Activated CD4-positive, alpha-beta memory T cell treated with anti-CD3 and anti-CD28 coated beads, Interleukin-2, amount 10 ng/mL, durations not matched to agents 7 days and 5 days (primary cell): ENCODE measurements at regions not wholly inside any gene's neighbourhood (a gene's known extent, or its start where the extent isn't known, plus 50 kb on each side); places are given as distances from the start of the nearest gene placed in this dataset.
A peak's percentile ranks its signal among the peaks of the same experiment; 100 is the strongest.

Experiments used
- CTCF ChIA-PET: fragments of 350-600 bp; sonication (Branson Sonifier 250); formaldehyde crosslinking; loops from one replicate; lab custom pipeline; 2021; ENCODE audit warnings: antibody characterized with exemption, inconsistent platforms; lab: Charles Lee
- POLR2A ChIA-PET: fragments of 350-600 bp; sonication (Branson Sonifier 250); formaldehyde crosslinking; loops from one replicate; lab custom pipeline; 2021; ENCODE audit warnings: antibody characterized with exemption; lab: Charles Lee
- DNase-seq: peaks from one replicate; pipeline ENCODE4 v3.0.0-alpha.2; 2020
- H3K27ac Mint-ChIP-seq: one replicate; pipeline ENCODE4 v1.8.0; 2021; ENCODE audit warnings: mild to moderate bottlenecking, mixed read lengths
- H3K27me3 Mint-ChIP-seq: one replicate; pipeline ENCODE4 v1.8.0; 2021; ENCODE audit warnings: mixed read lengths
- H3K36me3 Mint-ChIP-seq: one replicate; pipeline ENCODE4 v1.8.0; 2021; ENCODE audit warnings: low read depth, mixed read lengths
- H3K4me1 Mint-ChIP-seq: one replicate; pipeline ENCODE4 v1.8.0; 2021; ENCODE audit warnings: mixed read lengths
- H3K4me3 Mint-ChIP-seq: one replicate; pipeline ENCODE4 v1.8.0; 2021; ENCODE audit warnings: mild to moderate bottlenecking, mixed read lengths
- H3K9me3 Mint-ChIP-seq: one replicate; pipeline ENCODE4 v1.8.0; 2021; ENCODE audit warnings: mixed read lengths

- Mint-ChIP-seq H3K4me3 (no peak overlapping the region), H3K4me1 (peaks cover 30% of the 10 kb centered on the region), H3K27ac (no peak overlapping the region), H3K9me3 (peaks cover 2% of the 10 kb centered on the region), H3K36me3 (peaks cover 10% of the 10 kb centered on the region), H3K27me3 (peaks cover 10% of the 10 kb centered on the region)
- DNase-seq, result no peak
- POLR2A ChIA-PET, result no interaction called here
- CTCF ChIA-PET, result no interaction called here
Measured at GRCh38 chrX:20459410-20460350, 193.0 kb upstream of the RPS6KA3 start.

DNA sequence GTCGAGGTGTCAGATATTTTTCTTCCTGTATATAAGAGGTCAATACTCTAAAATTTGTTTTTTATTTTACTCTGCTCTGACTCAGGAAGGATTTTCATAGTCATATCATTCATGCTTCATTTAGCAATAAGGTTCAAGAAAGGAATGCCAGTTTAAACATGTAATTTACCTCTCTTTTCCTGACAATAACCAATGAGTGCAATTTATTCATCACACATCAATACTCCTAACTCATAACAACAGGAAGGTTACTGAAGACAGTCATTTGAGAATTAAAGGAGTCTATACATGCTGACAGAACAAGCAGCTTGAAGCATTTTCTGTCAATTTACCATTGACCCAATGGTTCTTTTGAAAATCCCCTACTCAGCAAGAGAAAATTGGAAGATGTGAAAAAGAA lies 190.3 kb upstream of the RPS6KA3 start:
- peaks cover 50% of the 10 kb centered on the region for H3K4me1 Mint-ChIP-seq
- ChIA-PET CTCF (no interaction called here), POLR2A (no interaction called here)
- no peak overlapping the region for H3K27ac Mint-ChIP-seq
- peaks cover 10% of the 10 kb centered on the region for H3K36me3 Mint-ChIP-seq
- H3K27me3 Mint-ChIP-seq, result peaks cover 10% of the 10 kb centered on the region
- H3K9me3 Mint-ChIP-seq, result no peaks in the 10 kb centered on the region
- H3K4me3 Mint-ChIP-seq, result no peak overlapping the region
- no peak for DNase-seq

DNA sequence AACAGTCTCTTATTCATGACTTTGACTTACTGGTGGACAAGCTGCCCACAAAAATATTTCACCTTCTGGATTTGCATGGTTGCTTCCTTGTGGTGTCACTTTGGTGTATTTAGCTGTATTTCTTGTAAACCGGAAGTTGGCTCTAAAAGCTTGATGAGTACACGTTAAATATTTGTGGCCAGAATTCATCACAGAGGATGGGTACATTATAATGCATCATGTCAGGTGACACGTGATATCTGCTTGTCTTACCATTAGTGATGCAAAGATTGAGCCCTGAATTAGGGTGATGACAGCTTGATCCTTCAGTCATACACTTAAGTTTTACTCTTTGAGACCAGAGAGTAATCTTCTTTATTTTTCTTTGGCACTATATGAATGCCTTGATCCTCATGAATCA lies 188.3 kb upstream of the RPS6KA3 start:
- Mint-ChIP-seq H3K36me3 (peaks cover 10% of the 10 kb centered on the region), H3K4me1 (peaks cover 53% of the 10 kb centered on the region), H3K27ac (no peak overlapping the region), H3K4me3 (no peak overlapping the region), H3K27me3 (peaks cover 4% of the 10 kb centered on the region), H3K9me3 (peaks cover 5% of the 10 kb centered on the region)
- ChIA-PET CTCF (interaction anchor here (1.1 kb wide), 1 partner anchor 550 kb away, joined by 4 read pairs; no protein-coding TSS in a partner anchor), POLR2A (interaction anchor here (3.3 kb wide), 1 partner anchor 62 kb away, joined by 15 read pairs; no protein-coding TSS in a partner anchor)
- DNase-seq, result no peak

GRCh38 chrX:20454117-20454516 lies 187.4 kb upstream of the RPS6KA3 start:
- DNase-seq, result no peak
- POLR2A ChIA-PET, result interaction anchor here (1.1 to 3.3 kb wide), 2 partner anchors 39 to 62 kb away, joined by 3 to 15 read pairs; no protein-coding TSS in a partner anchor

DNA sequence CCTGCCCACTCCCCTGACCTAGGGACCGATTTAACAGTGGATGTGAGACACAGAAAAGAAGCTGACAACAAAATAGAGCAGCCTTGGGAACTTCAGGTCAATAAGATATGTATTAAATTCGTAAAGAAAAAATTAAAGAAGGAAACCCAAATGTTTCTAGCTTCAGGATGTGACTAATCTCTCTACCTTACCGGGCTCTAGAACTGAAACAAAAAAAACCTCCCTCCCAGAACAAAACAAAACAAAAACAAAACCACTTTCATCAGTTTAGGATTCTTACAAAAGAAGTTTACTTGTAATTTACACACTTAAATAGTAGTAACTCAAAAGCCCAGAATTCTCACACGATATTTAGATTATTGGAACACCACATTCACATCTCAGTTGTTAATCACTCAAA lies 185.8 kb upstream of the RPS6KA3 start:
- CTCF ChIA-PET, result interaction anchor here (0.6 to 1.2 kb wide), 2 partner anchors 15 to 199 kb away, joined by 4 read pairs; no protein-coding TSS in a partner anchor
- peaks cover 51% of the 10 kb centered on the region for H3K4me1 Mint-ChIP-seq

More at GRCh38 chrX:20454117-20454516, 187.4 kb upstream of the RPS6KA3 start:
- Mint-ChIP-seq H3K4me3 (no peak overlapping the region), H3K4me1 (peaks cover 49% of the 10 kb centered on the region), H3K27ac (no peak overlapping the region), H3K9me3 (peaks cover 5% of the 10 kb centered on the region), H3K27me3 (peaks cover 4% of the 10 kb centered on the region), H3K36me3 (peaks cover 10% of the 10 kb centered on the region)
- CTCF ChIA-PET, result interaction anchor here (1.1 kb wide), 1 partner anchor 549 kb away, joined by 4 read pairs; no protein-coding TSS in a partner anchor

GRCh38 chrX:20451929-20452328 lies 185.2 kb upstream of the RPS6KA3 start:
- Mint-ChIP-seq H3K36me3 (peaks cover 5% of the 10 kb centered on the region), H3K4me3 (peak overlapping the region; percentile 22), H3K4me1 (peaks cover 53% of the 10 kb centered on the region), H3K27me3 (peaks cover 3% of the 10 kb centered on the region), H3K9me3 (peaks cover 5% of the 10 kb centered on the region), H3K27ac (peak overlapping the region; percentile 91)
- ChIA-PET CTCF (interaction anchor here (0.6 kb wide), 1 partner anchor 198 kb away, joined by 4 read pairs; no protein-coding TSS in a partner anchor), POLR2A (interaction anchor here (1.6 to 3.3 kb wide), 2 partner anchors 65 to 74 kb away, joined by 3 to 15 read pairs; no protein-coding TSS in a partner anchor)
- DNase-seq, result no peak

More for the DNA sequence above, 185.8 kb upstream of the RPS6KA3 start:
- H3K27me3 Mint-ChIP-seq, result peaks cover 4% of the 10 kb centered on the region
- H3K4me3 Mint-ChIP-seq, result peak overlapping the region; percentile 22
- H3K27ac Mint-ChIP-seq, result peak overlapping the region; percentile 91
- DNase-seq, result no peak
- H3K36me3 Mint-ChIP-seq, result peaks cover 5% of the 10 kb centered on the region
- POLR2A ChIA-PET, result interaction anchor here (0.9 to 3.3 kb wide), 3 partner anchors 14 to 74 kb away, joined by 3 to 15 read pairs (median 3); no protein-coding TSS in a partner anchor
- H3K9me3 Mint-ChIP-seq, result peaks cover 5% of the 10 kb centered on the region

DNA sequence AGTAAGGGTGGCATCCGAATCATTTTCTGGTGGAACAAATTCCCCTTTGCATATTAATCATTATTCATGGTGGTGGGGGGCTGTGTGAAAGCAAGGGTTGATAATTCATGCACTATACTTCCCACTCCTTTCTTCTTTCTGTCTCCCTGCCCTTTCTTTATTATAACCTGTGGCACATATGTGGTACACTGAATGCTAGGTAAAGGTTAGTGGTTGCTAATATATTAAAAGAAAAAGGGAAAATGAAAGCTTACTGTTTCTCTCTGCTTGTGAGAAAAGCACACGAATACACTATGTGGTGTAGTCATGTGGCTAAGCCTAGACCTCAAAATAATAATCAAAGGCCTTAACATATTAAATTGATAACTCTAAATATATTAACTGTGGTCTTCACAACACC lies 178.4 kb upstream of the RPS6KA3 start:
- DNase-seq, result no peak
- peaks cover 5% of the 10 kb centered on the region for H3K27me3 Mint-ChIP-seq
- no peak overlapping the region for H3K27ac Mint-ChIP-seq
- H3K9me3 Mint-ChIP-seq, result no peaks in the 10 kb centered on the region
- H3K4me1 Mint-ChIP-seq, result peaks cover 46% of the 10 kb centered on the region
- H3K36me3 Mint-ChIP-seq, result no peaks in the 10 kb centered on the region
- ChIA-PET POLR2A (interaction anchor here (1.4 kb wide), 1 partner anchor 70 kb away, joined by 3 read pairs; no protein-coding TSS in a partner anchor), CTCF (no interaction called here)
- no peak overlapping the region for H3K4me3 Mint-ChIP-seq

DNA sequence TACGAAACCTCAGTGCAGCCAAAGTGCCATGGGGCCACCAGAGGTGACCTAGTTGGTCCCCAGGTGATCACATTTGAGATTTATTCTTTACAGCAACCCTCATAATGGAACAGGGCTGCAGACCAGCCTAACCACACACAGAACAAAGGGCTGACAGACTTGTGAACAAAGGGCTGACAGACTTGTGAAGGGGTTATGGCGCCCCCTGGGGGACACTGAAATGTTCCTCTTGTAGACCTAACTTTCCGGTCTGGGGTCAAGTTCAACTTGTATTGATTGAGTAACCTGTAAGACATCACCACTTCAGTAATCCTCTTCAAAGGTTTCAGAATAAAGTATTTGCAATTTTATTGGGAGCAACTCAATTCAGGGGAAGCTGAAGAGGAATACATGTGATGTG lies 175.9 kb upstream of the RPS6KA3 start:
- H3K36me3 Mint-ChIP-seq, result no peaks in the 10 kb centered on the region
- peaks cover 5% of the 10 kb centered on the region for H3K27me3 Mint-ChIP-seq
- ChIA-PET POLR2A (no interaction called here), CTCF (no interaction called here)
- peak; percentile 86 for DNase-seq
- H3K4me1 Mint-ChIP-seq, result peaks cover 42% of the 10 kb centered on the region
- no peak overlapping the region for H3K27ac Mint-ChIP-seq
- H3K9me3 Mint-ChIP-seq, result no peaks in the 10 kb centered on the region
- H3K4me3 Mint-ChIP-seq, result no peak overlapping the region

- H3K9me3 Mint-ChIP-seq, result no peaks in the 10 kb centered on the region
- no peak overlapping the region for H3K4me3 Mint-ChIP-seq
- no peak overlapping the region for H3K27ac Mint-ChIP-seq
- H3K36me3 Mint-ChIP-seq, result no peaks in the 10 kb centered on the region
- POLR2A ChIA-PET, result no interaction called here
- peaks cover 5% of the 10 kb centered on the region for H3K27me3 Mint-ChIP-seq
- CTCF ChIA-PET, result interaction anchor here (1.3 to 5.1 kb wide), 2 partner anchors 18 to 188 kb away, joined by 3 to 32 read pairs; no protein-coding TSS in a partner anchor
- peaks cover 47% of the 10 kb centered on the region for H3K4me1 Mint-ChIP-seq
- DNase-seq, result no peak
Measured at GRCh38 chrX:20441123-20441522, 174.4 kb upstream of the RPS6KA3 start.

DNA sequence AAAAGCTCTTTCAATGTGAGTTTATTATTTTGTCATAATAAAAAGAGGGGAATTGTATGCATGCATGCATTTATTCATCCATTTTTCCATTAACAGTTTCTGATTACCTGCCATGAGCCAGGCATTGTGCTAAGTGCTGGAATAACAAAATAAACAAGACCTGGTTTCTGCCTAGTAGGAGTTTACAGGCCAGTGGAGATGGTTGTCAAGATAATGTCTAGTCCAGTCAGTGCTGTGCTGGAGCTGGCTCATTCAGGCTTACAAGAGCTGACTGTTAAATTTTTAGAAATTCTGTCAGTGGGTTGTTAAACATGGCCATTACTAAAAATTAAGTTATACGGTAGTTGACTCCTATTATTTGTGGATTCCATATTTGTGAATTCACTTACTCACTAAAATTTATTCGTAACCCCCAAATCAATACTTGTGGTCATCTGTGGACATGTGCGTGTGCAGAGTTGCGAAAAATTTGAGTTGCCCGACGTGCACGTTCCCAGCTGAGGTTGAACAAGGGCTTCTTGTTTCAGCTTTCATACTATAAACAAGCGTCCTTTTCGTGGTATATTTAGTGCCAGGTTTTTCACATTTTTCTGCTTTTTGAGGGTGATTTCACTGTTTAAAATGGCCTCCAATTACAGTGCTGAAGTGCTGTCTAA lies 172.3 kb upstream of the RPS6KA3 start:
- no peaks in the 10 kb centered on the region for H3K9me3 Mint-ChIP-seq
- ChIA-PET POLR2A (interaction anchor here (1.1 to 2.4 kb wide), 4 partner anchors 14 to 185 kb away, joined by 3 to 12 read pairs (median 4); no protein-coding TSS in a partner anchor), CTCF (interaction anchor here (5.1 kb wide), 1 partner anchor 186 kb away, joined by 32 read pairs; no protein-coding TSS in a partner anchor)
- H3K36me3 Mint-ChIP-seq, result no peaks in the 10 kb centered on the region
- H3K27ac Mint-ChIP-seq, result no peak overlapping the region
- DNase-seq, result no peak
- peaks cover 5% of the 10 kb centered on the region for H3K27me3 Mint-ChIP-seq
- peaks cover 35% of the 10 kb centered on the region for H3K4me1 Mint-ChIP-seq
- H3K4me3 Mint-ChIP-seq, result no peak overlapping the region

DNA sequence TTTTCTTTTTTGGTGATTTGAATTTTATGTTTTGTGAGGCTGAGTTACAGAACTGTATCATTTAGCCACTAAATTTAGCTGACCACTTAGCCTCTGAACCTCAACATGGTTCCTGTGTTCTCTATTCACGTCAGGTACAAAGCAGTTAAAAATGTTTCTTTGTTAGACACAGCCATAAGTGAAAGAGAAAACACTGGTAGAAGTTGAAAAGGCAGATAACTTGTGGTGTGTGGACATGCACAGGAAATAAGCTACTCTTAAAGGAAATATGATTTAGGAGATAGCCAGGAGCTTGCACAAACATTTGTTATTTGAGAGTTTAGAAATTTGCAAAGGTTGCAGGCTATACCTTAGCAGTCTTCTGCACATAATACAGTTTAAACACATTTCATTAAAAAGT lies 171.0 kb upstream of the RPS6KA3 start:
- Mint-ChIP-seq H3K4me3 (peak overlapping the region; percentile 32), H3K27me3 (no peaks in the 10 kb centered on the region), H3K36me3 (no peaks in the 10 kb centered on the region), H3K9me3 (no peaks in the 10 kb centered on the region), H3K4me1 (peaks cover 40% of the 10 kb centered on the region), H3K27ac (peak overlapping the region; percentile 93)
- no peak for DNase-seq
- ChIA-PET CTCF (interaction anchor here (0.6 to 5.1 kb wide), 6 partner anchors 13 to 184 kb away, joined by 3 to 32 read pairs (median 3); no protein-coding TSS in a partner anchor), POLR2A (interaction anchor here (0.6 to 2.4 kb wide), 8 partner anchors 15 to 184 kb away, joined by 3 to 21 read pairs (median 4); no protein-coding TSS in a partner anchor)

GRCh38 chrX:20435913-20436312 lies 169.2 kb upstream of the RPS6KA3 start:
- Mint-ChIP-seq H3K4me3 (no peak overlapping the region), H3K9me3 (no peaks in the 10 kb centered on the region), H3K36me3 (no peaks in the 10 kb centered on the region), H3K27ac (no peak overlapping the region), H3K4me1 (peaks cover 34% of the 10 kb centered on the region), H3K27me3 (no peaks in the 10 kb centered on the region)
- ChIA-PET CTCF (no interaction called here), POLR2A (no interaction called here)
- no peak for DNase-seq
